Thyroid gland (tissue), 4 donors: ENCODE measurements at regions not wholly inside any gene's neighbourhood (a gene's known extent, or its start where the extent isn't known, plus 50 kb on each side); places are given as distances from the start of the nearest gene placed in this dataset.

Source experiments
- POLR2A ChIP-seq, 2 donors: fragments of 450-650 bp; IDR thresholded peaks; one replicate each; pipeline ENCODE4 v1.6.1; 2017; ENCODE audit warnings: antibody characterized with exemption in 2 of 2, mild to moderate bottlenecking in 2 of 2, moderate library complexity in 1 of 2
- TF ChIP-seq, protein P1 (sequence below), 6 experiments: fragments of 200-600 bp in 3 of 6; fragments of 450-650 bp in 3 of 6; sonication (generic) in 3 of 6; IDR thresholded peaks; one replicate each; pipeline ENCODE4 v1.5.1; 2016 to 2019; ENCODE audit warnings: antibody characterized with exemption in 6 of 6, mild to moderate bottlenecking in 2 of 6, inconsistent platforms in 1 of 6, moderate library complexity in 1 of 6

DNA sequence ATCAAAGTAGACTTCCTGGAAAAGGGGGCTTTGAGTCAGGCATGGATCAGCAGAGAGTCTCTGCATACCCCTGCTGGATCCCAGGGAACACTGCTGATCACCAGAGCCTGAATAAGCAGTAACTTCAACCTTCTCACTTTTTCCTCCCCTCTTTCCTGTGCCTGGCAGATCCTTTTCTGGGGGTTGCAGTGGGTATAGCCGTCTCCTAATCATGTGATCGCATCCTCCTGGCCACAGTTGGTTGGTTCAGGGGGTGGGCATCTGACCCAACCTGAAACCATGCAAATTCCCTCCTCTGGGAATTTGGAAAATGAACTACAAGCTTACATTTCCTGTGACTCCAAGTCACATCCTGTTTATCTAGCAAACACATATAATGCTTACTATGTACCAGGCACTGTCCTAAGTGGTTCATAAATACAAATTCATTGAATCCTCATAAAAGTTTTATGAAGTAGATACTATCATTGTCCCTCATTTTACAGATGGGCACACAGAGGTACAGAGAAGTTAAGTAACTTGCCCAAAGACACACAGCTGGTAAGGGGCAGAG is 120.3 kb downstream of the AXIN2 start:
- TF ChIP-seq, protein P1, sequence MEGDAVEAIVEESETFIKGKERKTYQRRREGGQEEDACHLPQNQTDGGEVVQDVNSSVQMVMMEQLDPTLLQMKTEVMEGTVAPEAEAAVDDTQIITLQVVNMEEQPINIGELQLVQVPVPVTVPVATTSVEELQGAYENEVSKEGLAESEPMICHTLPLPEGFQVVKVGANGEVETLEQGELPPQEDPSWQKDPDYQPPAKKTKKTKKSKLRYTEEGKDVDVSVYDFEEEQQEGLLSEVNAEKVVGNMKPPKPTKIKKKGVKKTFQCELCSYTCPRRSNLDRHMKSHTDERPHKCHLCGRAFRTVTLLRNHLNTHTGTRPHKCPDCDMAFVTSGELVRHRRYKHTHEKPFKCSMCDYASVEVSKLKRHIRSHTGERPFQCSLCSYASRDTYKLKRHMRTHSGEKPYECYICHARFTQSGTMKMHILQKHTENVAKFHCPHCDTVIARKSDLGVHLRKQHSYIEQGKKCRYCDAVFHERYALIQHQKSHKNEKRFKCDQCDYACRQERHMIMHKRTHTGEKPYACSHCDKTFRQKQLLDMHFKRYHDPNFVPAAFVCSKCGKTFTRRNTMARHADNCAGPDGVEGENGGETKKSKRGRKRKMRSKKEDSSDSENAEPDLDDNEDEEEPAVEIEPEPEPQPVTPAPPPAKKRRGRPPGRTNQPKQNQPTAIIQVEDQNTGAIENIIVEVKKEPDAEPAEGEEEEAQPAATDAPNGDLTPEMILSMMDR (IDR thresholded peaks at IDR 0.05) = no peak
- no peak for TF ChIP-seq POLR2A (IDR thresholded peaks at IDR 0.05)
